HG03097 (cell line): ENCODE measurements at regions not wholly inside any gene's neighbourhood (a gene's known extent, or its start where the extent isn't known, plus 50 kb on each side); places are given as distances from the start of the nearest gene placed in this dataset.
A peak's percentile ranks its signal among the peaks of the same experiment; 100 is the strongest.

Source experiments
- ATAC-seq: cut with Tn5 transposase; IDR thresholded peaks from one replicate; pipeline ENCODE4 v1.9.1; 2021; ENCODE audit not compliant: unreplicated experiment, low FRiP score

DNA sequence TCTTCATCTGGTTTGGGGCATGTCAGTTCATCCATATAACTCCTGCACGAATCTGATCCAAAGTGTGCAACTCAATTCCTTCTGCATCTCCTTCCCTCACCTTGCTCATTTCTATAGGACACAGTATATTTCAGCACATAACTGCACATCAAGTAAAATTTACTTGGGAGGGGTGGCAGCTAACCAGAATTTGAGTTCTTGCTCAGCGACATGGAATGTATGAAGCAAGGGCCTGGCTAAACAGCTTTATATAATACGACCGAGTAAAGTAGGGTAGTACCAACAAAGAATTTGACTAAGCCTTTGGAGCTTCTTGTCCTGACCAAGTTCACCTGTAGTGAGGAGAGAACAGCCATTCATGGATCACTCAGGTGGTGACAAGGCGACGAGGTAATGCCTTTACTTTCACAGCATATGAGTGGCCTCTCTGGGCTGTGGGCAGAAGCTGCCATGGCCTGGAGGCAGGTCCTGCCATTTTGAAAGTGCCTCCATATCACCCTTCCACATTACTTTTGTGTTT, 570.2 kb upstream of the TNP1 start:
- ATAC-seq: no peak

DNA sequence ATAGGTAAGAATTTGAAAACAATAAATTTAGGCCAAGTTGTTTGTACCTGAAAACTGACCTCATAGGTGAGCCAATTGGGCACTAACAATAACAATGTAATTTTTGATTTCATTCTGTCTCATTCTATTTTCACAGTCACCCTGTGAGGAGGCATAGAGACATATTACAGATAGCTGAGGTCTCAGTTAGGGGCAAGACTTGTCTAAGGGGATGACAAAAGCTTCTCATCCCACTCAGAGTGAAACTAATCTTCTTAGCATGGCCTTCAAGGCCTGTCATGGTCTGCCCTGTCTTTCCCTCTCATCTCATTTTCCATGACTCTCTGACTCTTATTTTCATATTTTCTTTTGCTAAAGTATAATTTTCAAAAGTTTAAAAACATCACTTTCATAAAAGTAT, 562.0 kb upstream of the TNP1 start:
- ATAC-seq: no peak

- no peak for ATAC-seq
Observed at GRCh38 chr2:217420854-217421253, 561.0 kb upstream of the TNP1 start.

GRCh38 chr2:217419055-217419671, 559.3 kb upstream of the TNP1 start:
- no peak for ATAC-seq

GRCh38 chr2:217418544-217418943, 558.7 kb upstream of the TNP1 start:
- no peak for ATAC-seq

GRCh38 chr2:217418090-217418489, 558.2 kb upstream of the TNP1 start:
- ATAC-seq: no peak

GRCh38 chr2:217417536-217417935, 557.7 kb upstream of the TNP1 start:
- no peak for ATAC-seq

DNA sequence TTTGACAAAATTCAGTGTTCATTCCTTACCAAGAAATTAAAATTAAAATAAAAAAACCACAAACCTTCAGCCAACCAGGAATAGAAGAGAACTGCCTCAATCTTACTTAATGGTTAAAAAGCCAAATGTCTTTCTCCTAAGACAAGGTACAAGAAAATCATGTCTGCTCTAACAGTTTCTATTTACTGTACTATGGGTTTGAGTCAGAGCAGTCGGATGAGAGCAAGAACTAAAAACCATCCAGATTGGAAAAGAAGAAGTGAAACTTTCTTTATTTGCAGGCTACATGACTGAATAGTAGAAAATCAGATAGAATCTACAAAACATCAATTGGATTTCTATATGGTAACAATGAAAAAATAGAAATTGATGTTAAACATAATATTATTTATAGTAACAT, 555.5 kb upstream of the TNP1 start:
- peak; percentile 91 for ATAC-seq

DNA sequence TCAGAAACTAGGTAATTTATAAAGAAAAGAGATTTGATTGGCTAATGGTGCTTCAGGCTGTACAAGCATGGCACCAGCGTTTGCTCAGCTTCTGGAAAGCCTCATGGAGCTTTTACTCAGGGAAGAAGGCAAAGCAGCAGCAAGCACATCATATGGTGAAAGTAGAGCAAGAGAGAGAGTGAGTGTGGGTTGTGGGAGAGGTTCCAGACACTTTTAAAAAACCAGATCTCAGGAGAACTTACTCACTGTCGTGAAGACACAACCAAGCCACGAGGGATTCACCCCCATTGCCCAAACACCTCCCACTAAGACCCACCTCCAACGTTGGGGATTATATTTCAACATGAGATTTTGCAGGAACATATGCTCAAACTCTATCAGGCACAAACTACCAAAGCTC, 554.6 kb upstream of the TNP1 start:
- no peak for ATAC-seq

GRCh38 chr2:217413193-217413592, 553.3 kb upstream of the TNP1 start:
- ATAC-seq: no peak

DNA sequence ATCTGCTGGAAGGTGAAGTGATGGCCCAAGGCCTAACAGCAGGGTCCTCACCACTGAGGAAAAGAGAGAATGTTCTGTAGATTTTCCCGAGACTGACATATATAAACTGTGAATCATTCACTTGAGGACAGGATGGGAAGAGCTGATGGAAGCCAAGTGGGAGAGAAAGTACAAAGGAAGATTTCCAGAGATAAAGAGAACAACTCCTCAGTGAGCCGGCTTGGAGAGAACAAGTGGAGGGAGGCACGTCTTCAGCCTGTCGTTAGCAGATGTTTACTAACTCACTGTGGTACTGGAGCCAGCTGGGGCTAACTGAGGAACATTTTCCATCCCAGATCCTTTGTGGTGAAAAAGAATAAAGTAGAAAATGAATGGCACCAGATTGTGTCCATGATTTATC, 552.9 kb upstream of the TNP1 start:
- no peak for ATAC-seq

DNA sequence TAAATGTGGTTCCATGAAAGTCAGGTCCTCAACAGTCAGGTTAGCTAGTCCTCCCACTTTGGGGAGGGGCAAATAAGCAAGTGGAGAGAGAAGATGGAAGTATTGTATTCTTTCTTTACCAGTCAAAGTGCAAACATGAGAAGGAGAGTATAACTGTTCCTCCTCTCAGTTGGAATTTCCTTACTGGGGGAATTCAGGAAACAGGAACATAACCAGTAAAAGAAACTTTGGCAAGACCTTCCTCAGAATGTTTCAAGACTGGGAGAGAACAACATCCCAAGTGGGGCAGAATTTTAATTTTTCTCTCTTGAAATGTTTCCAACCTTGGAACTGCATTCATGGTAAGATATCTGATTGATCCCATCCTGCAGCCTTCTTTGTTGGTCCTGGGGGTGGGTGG, 552.4 kb upstream of the TNP1 start:
- no peak for ATAC-seq

DNA sequence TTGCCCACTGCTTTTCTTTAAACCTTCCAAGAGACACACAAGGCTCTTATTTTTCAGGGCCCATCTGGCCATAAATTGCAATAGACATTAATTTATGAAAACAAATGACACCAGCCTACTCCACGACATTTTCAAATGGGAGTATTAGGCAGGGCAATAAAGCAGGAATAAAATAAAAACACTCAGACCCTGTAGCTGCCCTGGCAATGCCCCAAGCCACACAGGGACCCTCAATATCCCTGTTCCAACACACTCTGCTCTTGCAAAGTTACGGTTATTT, 550.8 kb upstream of the TNP1 start:
- no peak for ATAC-seq

DNA sequence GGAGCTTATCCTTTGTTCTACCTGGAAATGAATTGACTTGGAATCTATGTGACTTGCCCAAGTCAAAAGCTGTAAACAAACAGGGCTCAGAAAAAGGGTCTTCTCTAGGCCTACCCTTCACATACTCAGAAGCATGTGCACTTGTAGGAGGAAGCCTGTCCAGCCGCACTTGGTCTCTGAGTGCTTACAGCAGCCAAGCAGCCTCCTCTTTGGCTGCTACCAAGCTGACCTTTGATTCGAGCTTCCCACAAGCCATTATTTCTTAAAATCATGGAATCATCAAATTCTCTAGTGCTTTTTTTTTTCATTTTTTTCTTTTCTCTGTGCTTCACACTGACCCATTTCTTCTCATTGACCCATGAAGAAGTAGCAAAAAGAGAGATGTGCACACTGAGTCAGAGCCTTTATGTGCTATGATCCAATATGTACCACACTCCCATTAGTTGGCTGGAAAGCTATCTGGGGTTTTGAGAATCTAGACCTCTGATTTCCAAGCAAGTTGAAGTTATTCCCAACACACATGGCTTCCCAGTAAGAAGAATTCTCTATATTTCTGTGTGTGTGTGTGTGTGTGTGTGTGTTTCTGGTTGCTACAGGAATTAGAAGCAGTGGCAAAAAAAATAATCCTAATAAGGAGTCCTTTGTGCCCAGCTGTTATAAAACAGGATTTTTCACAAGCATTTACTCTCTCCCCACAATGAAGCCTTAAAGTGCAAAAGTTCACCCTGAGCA, 550.3 kb upstream of the TNP1 start:
- no peak for ATAC-seq

DNA sequence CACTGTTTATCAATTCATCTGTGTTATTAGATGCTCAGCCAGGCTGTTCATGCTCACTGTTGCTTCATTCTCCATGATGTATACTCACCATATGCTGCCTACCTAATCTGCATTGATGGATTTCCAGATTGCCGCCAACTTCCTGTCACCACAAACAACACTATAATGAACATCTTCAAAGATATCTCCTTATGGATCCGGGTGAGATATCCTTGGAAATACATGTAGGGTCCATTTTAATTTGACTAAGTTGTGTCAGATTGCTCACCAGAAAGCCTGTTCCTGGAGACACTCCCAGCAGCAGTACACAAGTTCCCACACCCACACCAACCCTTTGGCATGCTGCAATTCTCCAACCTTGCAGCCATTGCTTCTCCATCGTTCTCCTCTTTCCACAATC, 547.5 kb upstream of the TNP1 start:
- no peak for ATAC-seq

DNA sequence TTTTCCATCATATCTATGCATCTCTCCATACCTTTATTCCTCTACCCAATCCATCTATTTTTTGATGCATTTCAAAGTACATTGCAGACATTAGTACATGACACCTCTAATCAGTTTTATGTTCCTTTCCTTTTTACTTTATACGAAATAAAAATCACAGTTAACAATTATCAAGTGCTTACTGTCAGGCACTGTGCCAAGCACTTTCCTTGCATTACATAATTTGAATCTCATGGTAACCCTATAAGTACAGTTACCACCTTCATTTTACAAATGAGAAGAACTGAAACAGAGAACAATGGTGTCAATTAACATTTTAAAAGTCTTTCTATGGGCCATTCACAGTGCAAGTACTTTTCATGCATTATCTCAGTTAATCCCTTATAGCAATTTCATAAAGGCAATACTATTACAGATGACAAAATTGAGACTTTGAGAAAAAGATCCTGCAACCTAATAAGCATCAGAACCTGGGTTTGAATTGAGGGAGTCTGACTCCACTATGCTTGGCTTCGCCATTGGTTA, 544.4 kb upstream of the TNP1 start:
- ATAC-seq: no peak

DNA sequence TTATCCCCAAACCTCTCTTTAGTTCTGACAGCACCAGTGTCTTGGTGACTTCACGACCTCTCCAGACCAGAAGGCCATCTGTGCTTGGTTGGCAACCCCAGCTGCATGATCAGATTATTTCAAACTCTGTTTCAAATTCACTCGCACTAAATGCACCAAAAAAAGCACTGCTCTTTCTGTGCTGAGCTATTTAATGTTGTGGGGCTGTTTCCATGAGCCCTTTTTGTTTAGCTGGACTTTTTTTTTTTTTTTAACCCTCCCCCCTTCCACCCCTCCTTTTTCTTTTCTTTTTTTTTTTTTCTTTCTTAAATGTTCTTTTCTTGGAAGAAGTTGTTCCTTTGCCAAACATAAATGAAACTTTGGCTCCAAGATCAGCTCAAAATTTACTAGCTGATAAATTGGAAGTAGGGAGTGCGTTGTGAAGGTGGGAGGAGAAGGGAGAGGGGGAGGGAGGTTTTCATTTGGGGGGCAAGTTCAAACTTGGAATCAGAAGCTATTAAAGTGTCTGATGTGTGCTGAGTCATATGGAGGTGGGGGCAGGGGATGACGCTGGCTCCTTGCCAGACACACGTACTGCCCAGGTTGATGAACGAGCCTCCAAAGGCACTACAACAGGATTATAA, 543.0 kb upstream of the TNP1 start:
- no peak for ATAC-seq

DNA sequence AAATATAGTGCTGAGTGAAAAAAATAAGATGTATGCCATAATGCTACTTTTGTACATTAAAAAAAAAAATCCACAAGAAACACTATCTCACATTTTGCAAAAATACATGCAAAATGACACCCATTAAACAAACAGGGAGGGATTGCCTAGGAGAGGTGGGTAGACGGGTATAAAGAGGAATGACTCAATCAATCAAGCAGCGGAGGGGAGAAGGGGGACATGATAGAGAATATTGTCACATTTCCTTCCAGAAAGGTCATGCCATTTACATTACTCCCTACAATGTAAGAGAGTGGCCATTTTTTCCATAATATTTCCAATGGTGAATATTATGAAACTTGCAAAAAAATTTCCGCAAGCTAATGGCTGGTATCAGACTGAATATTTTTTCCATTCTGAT, 542.3 kb upstream of the TNP1 start:
- no peak for ATAC-seq

DNA sequence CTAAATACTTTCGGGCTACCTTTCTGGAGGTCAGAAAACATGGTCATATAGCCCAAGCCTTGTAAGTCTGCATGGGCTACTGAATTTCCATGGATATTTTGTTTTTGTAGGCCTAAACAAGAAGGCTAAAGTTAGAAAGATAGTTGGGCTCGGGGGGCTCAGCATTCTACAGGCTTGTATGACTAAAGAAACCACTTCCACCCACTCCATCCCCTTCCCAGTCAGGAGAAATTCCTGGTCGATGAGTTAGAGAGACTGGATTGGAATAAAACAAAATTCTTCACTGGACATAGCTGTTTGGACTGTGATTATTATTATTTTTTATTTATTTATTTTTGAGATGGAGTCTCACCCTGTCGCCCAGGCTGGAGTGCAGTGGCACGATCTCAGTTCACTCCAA, 539.4 kb upstream of the TNP1 start:
- no peak for ATAC-seq

- no peak for ATAC-seq
Observed at GRCh38 chr2:217398860-217399259, 539.0 kb upstream of the TNP1 start.

- no peak for ATAC-seq
Observed at GRCh38 chr2:217398101-217398500, 538.2 kb upstream of the TNP1 start.

DNA sequence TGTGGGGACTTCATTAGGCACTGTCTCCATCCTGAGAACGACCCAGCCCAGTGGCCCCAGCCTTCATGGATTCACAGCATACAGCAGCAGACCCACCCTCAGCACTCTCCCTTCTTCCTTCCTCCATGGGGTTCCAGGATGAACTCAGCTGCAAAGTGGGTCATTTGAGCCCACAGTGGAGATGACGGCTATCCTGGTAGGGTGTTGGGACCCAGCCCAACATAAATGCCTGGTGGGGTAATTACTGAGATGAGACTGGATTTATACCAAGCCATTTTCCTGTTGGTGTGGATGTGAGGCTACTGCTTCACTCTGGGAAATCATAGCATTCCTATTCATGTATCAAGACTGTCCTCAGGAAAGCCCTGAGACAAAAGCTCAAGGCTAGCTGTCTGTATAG, 536.7 kb upstream of the TNP1 start:
- no peak for ATAC-seq
